Mucosa of rectum (tissue), 2 donors: ENCODE measurements at regions not wholly inside any gene's neighbourhood (a gene's known extent, or its start where the extent isn't known, plus 50 kb on each side); places are given as distances from the start of the nearest gene placed in this dataset.
"Not testable (repeated sequence)": the region's sequence is repeated elsewhere in the genome, so short reads cannot be mapped to it uniquely, and the experiment has no call there.

Source experiments
- H3K27ac ChIP-seq, 2 donors: one replicate each; pipeline ENCODE4 v1.7.0; 2013; ENCODE audit warnings: inconsistent platforms in 2 of 2, low read depth in 2 of 2, low read length in 2 of 2
- H3K27me3 ChIP-seq, 2 donors: one replicate each; pipeline ENCODE4 v1.7.0; 2013; ENCODE audit warnings: low read length in 2 of 2; ENCODE audit not compliant: control insufficient read depth in 2 of 2, insufficient read depth in 2 of 2
- H3K36me3 ChIP-seq, 2 donors: one replicate each; pipeline ENCODE4 v1.7.0; 2013; ENCODE audit warnings: low read length in 2 of 2; ENCODE audit not compliant: control insufficient read depth in 2 of 2, insufficient read depth in 2 of 2
- H3K4me1 ChIP-seq, 2 donors: one replicate each; pipeline ENCODE4 v1.7.0; 2013; ENCODE audit warnings: low read length in 2 of 2, mild to moderate bottlenecking in 1 of 2; ENCODE audit not compliant: control insufficient read depth in 2 of 2, insufficient read depth in 2 of 2
- H3K4me3 ChIP-seq, 2 donors: one replicate each; pipeline ENCODE4 v1.7.0; 2013; ENCODE audit warnings: low read length in 2 of 2
- H3K9ac ChIP-seq, 2 donors: one replicate each; pipeline ENCODE4 v1.7.0; 2013; ENCODE audit warnings: low read length in 2 of 2, low read depth in 1 of 2, mild to moderate bottlenecking in 1 of 2
- H3K9me3 ChIP-seq, 2 donors: one replicate each; pipeline ENCODE4 v1.7.0; 2013; ENCODE audit warnings: low read length in 2 of 2; ENCODE audit not compliant: control insufficient read depth in 2 of 2
- donor health status: healthy.
- donor health status: Normal muscosa, but diverticular disease.

- Histone ChIP-seq H3K4me1 (peaks cover 0 to 5% of the 10 kb centered on the region in 2 donors), H3K9me3 (no peaks in the 10 kb centered on the region), H3K27ac (peak overlapping the region in 1 of 2 donors; percentile 23), H3K36me3 (no peaks in the 10 kb centered on the region), H3K9ac (no peak overlapping the region), H3K4me3 (peak overlapping the region in 1 of 2 donors; percentile 58), H3K27me3 (no peaks in the 10 kb centered on the region)
Observed at GRCh38 chr6:134436281-134436815, 118.4 kb upstream of the SGK1 start.

- no peak overlapping the region for H3K27ac ChIP-seq
- peak overlapping the region in 1 of 2 donors; percentile 58 for H3K4me3 ChIP-seq
Observed at GRCh38 chr6:134435814-134436280, 117.9 kb upstream of the SGK1 start.

GRCh38 chr6:134434019-134434942 lies 116.4 kb upstream of the SGK1 start:
- no peaks in the 10 kb centered on the region for H3K9me3 ChIP-seq
- H3K27ac ChIP-seq: no peak overlapping the region
- H3K9ac ChIP-seq: no peak overlapping the region
- H3K36me3 ChIP-seq: no peaks in the 10 kb centered on the region
- H3K27me3 ChIP-seq: no peaks in the 10 kb centered on the region
- no peak overlapping the region for H3K4me3 ChIP-seq
- H3K4me1 ChIP-seq: peaks cover 0 to 5% of the 10 kb centered on the region in 2 donors

More at GRCh38 chr6:134435814-134436280, 117.9 kb upstream of the SGK1 start:
- Histone ChIP-seq H3K9me3 (no peaks in the 10 kb centered on the region), H3K27me3 (no peaks in the 10 kb centered on the region), H3K36me3 (no peaks in the 10 kb centered on the region), H3K4me1 (peaks cover 0 to 5% of the 10 kb centered on the region in 2 donors), H3K9ac (no peak overlapping the region)

GRCh38 chr6:134432036-134432435 lies 114.1 kb upstream of the SGK1 start:
- Histone ChIP-seq H3K4me3 (no peak overlapping the region), H3K27ac (no peak overlapping the region), H3K9ac (no peak overlapping the region), H3K36me3 (no peaks in the 10 kb centered on the region), H3K27me3 (no peaks in the 10 kb centered on the region), H3K9me3 (no peaks in the 10 kb centered on the region), H3K4me1 (no peaks in the 10 kb centered on the region)

GRCh38 chr6:134431421-134431859 lies 113.5 kb upstream of the SGK1 start:
- Histone ChIP-seq H3K27me3 (no peaks in the 10 kb centered on the region), H3K4me3 (no peak overlapping the region), H3K9ac (no peak overlapping the region), H3K9me3 (no peaks in the 10 kb centered on the region), H3K36me3 (no peaks in the 10 kb centered on the region), H3K4me1 (no peaks in the 10 kb centered on the region), H3K27ac (no peak overlapping the region)

GRCh38 chr6:134429861-134430380 lies 112.0 kb upstream of the SGK1 start:
- no peak overlapping the region for H3K9ac ChIP-seq
- no peak overlapping the region for H3K4me3 ChIP-seq
- no peaks in the 10 kb centered on the region for H3K9me3 ChIP-seq
- H3K36me3 ChIP-seq: no peaks in the 10 kb centered on the region
- H3K4me1 ChIP-seq: no peaks in the 10 kb centered on the region
- H3K27ac ChIP-seq: no peak overlapping the region
- no peaks in the 10 kb centered on the region for H3K27me3 ChIP-seq

GRCh38 chr6:134427721-134428120 lies 109.8 kb upstream of the SGK1 start:
- H3K4me3 ChIP-seq: no peak overlapping the region
- H3K9me3 ChIP-seq: no peaks in the 10 kb centered on the region
- H3K9ac ChIP-seq: no peak overlapping the region
- H3K4me1 ChIP-seq: no peaks in the 10 kb centered on the region
- no peaks in the 10 kb centered on the region for H3K36me3 ChIP-seq
- no peaks in the 10 kb centered on the region for H3K27me3 ChIP-seq
- H3K27ac ChIP-seq: no peak overlapping the region

- no peaks in the 10 kb centered on the region for H3K4me1 ChIP-seq
- H3K4me3 ChIP-seq: no peak overlapping the region
- H3K27me3 ChIP-seq: no peaks in the 10 kb centered on the region
- H3K9ac ChIP-seq: no peak overlapping the region
- H3K9me3 ChIP-seq: no peaks in the 10 kb centered on the region
- no peaks in the 10 kb centered on the region for H3K36me3 ChIP-seq
- no peak overlapping the region for H3K27ac ChIP-seq
Observed at GRCh38 chr6:134426623-134427022, 108.7 kb upstream of the SGK1 start.

- not testable (repeated sequence) for H3K4me1 ChIP-seq, H3K36me3 ChIP-seq, H3K4me3 ChIP-seq, H3K27me3 ChIP-seq, H3K9ac ChIP-seq, H3K9me3 ChIP-seq, H3K27ac ChIP-seq
Observed at GRCh38 chr6:134425917-134426316, 108.0 kb upstream of the SGK1 start.

- no peak overlapping the region for H3K9ac ChIP-seq
- no peak overlapping the region for H3K27ac ChIP-seq
- no peaks in the 10 kb centered on the region for H3K9me3 ChIP-seq
- no peaks in the 10 kb centered on the region for H3K4me1 ChIP-seq
- H3K27me3 ChIP-seq: no peaks in the 10 kb centered on the region
- no peaks in the 10 kb centered on the region for H3K36me3 ChIP-seq
- no peak overlapping the region for H3K4me3 ChIP-seq
Observed at GRCh38 chr6:134425513-134425912, 107.6 kb upstream of the SGK1 start.
